Stimulated activated CD4-positive, alpha-beta T cell treated with anti-CD3 and anti-CD28 coated beads, Interleukin-2, amount 100 ng/mL, for 48 hours (primary cell): ENCODE measurements at regions not wholly inside any gene's neighbourhood (a gene's known extent, or its start where the extent isn't known, plus 50 kb on each side); places are given as distances from the start of the nearest gene placed in this dataset.

Source experiments
- DNase-seq, 2 donors: peaks; one replicate each; pipeline ENCODE4 v3.0.0-alpha.2; 2020

GRCh38 chr9:107694390-107694789, 204.8 kb upstream of the KLF4 start:
- no peak for DNase-seq

GRCh38 chr9:107693625-107694326, 204.2 kb upstream of the KLF4 start:
- no peak for DNase-seq

- no peak for DNase-seq
Measured at GRCh38 chr9:107691664-107692063, 202.1 kb upstream of the KLF4 start.

- no peak for DNase-seq
Measured at GRCh38 chr9:107690021-107690420, 200.5 kb upstream of the KLF4 start.

- DNase-seq, result no peak
Measured at GRCh38 chr9:107688728-107689127, 199.2 kb upstream of the KLF4 start.

GRCh38 chr9:107685901-107686300, 196.3 kb upstream of the KLF4 start:
- no peak for DNase-seq

GRCh38 chr9:107685376-107685775, 195.8 kb upstream of the KLF4 start:
- DNase-seq, result no peak

GRCh38 chr9:107684224-107684623, 194.7 kb upstream of the KLF4 start:
- no peak for DNase-seq

GRCh38 chr9:107683566-107683965, 194.0 kb upstream of the KLF4 start:
- no peak for DNase-seq

- DNase-seq, result no peak
Measured at GRCh38 chr9:107681988-107682387, 192.4 kb upstream of the KLF4 start.

GRCh38 chr9:107675351-107676259, 186.0 kb upstream of the KLF4 start:
- DNase-seq, result no peak

GRCh38 chr9:107674721-107675277, 185.2 kb upstream of the KLF4 start:
- DNase-seq, result no peak

GRCh38 chr9:107673861-107674720, 184.5 kb upstream of the KLF4 start:
- no peak for DNase-seq

GRCh38 chr9:107671588-107671987, 182.0 kb upstream of the KLF4 start:
- no peak for DNase-seq

GRCh38 chr9:107669422-107669821, 179.9 kb upstream of the KLF4 start:
- DNase-seq, result no peak

GRCh38 chr9:107667231-107668070, 177.9 kb upstream of the KLF4 start:
- no peak for DNase-seq

- DNase-seq, result no peak
Measured at GRCh38 chr9:107665057-107665456, 175.5 kb upstream of the KLF4 start.

GRCh38 chr9:107660976-107661375, 171.4 kb upstream of the KLF4 start:
- DNase-seq, result no peak

GRCh38 chr9:107653263-107653821, 163.8 kb upstream of the KLF4 start:
- no peak for DNase-seq

- no peak for DNase-seq
Measured at GRCh38 chr9:107650995-107651394, 161.4 kb upstream of the KLF4 start.

GRCh38 chr9:107650321-107650720, 160.8 kb upstream of the KLF4 start:
- DNase-seq, result no peak
